ENCODE measurements at regions not wholly inside any gene's neighbourhood (a gene's known extent, or its start where the extent isn't known, plus 50 kb on each side); places are given as distances from the start of the nearest gene placed in this dataset.

GRCh38 chr13:87893186-87893585 lies 222.0 kb downstream of the SLITRK5 start:
- no peaks in the 10 kb centered on the region for H3K27me3 ChIP-seq
- no peak for DNase-seq (ENCODE audit: low spot score)

GRCh38 chr13:87894059-87894458 lies 222.9 kb downstream of the SLITRK5 start:
- no peak for DNase-seq (ENCODE audit: low spot score)
- Histone ChIP-seq H3K36me3 (no peaks in the 10 kb centered on the region), H3K27me3 (no peaks in the 10 kb centered on the region), H3K4me3 (no peak overlapping the region), H3K27ac (no peak overlapping the region), H3K4me1 (no peaks in the 10 kb centered on the region), H3K9me3 (no peaks in the 10 kb centered on the region)
- TF ChIP-seq CTCF (IDR thresholded peaks at IDR 0.05), result no peak

More at GRCh38 chr13:87893186-87893585, 222.0 kb downstream of the SLITRK5 start:
- no peaks in the 10 kb centered on the region for H3K36me3 ChIP-seq
- H3K9me3 ChIP-seq, result no peaks in the 10 kb centered on the region
- H3K4me1 ChIP-seq, result no peaks in the 10 kb centered on the region
- TF ChIP-seq CTCF (IDR thresholded peaks at IDR 0.05), result no peak
- H3K27ac ChIP-seq, result no peak overlapping the region
- H3K4me3 ChIP-seq, result no peak overlapping the region

GRCh38 chr13:87903553-87903952 lies 232.4 kb downstream of the SLITRK5 start:
- Histone ChIP-seq H3K9me3 (peaks cover 0 to 3% of the 10 kb centered on the region in 2 donors), H3K4me1 (no peaks in the 10 kb centered on the region), H3K36me3 (no peaks in the 10 kb centered on the region), H3K4me3 (no peak overlapping the region), H3K27ac (no peak overlapping the region), H3K27me3 (no peaks in the 10 kb centered on the region)
- DNase-seq (ENCODE audit: low spot score), result no peak
- no peak for TF ChIP-seq CTCF (IDR thresholded peaks at IDR 0.05)

- Histone ChIP-seq H3K4me3 (no peak overlapping the region), H3K4me1 (no peaks in the 10 kb centered on the region), H3K9me3 (no peaks in the 10 kb centered on the region), H3K27ac (no peak overlapping the region), H3K27me3 (no peaks in the 10 kb centered on the region), H3K36me3 (no peaks in the 10 kb centered on the region)
- DNase-seq (ENCODE audit: low spot score), result no peak
- TF ChIP-seq CTCF (IDR thresholded peaks at IDR 0.05), result no peak
Observed at GRCh38 chr13:87906411-87906810, 235.2 kb downstream of the SLITRK5 start.

- Histone ChIP-seq H3K4me3 (no peak overlapping the region), H3K27ac (no peak overlapping the region), H3K36me3 (no peaks in the 10 kb centered on the region), H3K27me3 (no peaks in the 10 kb centered on the region), H3K9me3 (no peaks in the 10 kb centered on the region), H3K4me1 (no peaks in the 10 kb centered on the region)
- no peak for TF ChIP-seq CTCF (IDR thresholded peaks at IDR 0.05)
- DNase-seq (ENCODE audit: low spot score), result no peak
Observed at GRCh38 chr13:87907202-87907601, 236.0 kb downstream of the SLITRK5 start.

GRCh38 chr13:87919956-87920355 lies 248.8 kb downstream of the SLITRK5 start:
- Histone ChIP-seq H3K4me3 (no peak overlapping the region), H3K27me3 (no peaks in the 10 kb centered on the region), H3K4me1 (no peaks in the 10 kb centered on the region), H3K36me3 (no peaks in the 10 kb centered on the region), H3K9me3 (no peaks in the 10 kb centered on the region), H3K27ac (no peak overlapping the region)
- DNase-seq (ENCODE audit: low spot score), result no peak
- TF ChIP-seq CTCF (IDR thresholded peaks at IDR 0.05), result no peak

All from right atrium auricular region (tissue), 2 donors.